Osteoblast (primary cell): ENCODE measurements at regions not wholly inside any gene's neighbourhood (a gene's known extent, or its start where the extent isn't known, plus 50 kb on each side); places are given as distances from the start of the nearest gene placed in this dataset.

Source experiments
- DNase-seq: peaks from one replicate; pipeline ENCODE4 v3.0.0; 2011; ENCODE audit warnings: low spot score, mixed read lengths; ENCODE audit not compliant: insufficient read length; ENCODE audit errors: missing footprints
- H2AFZ ChIP-seq: 2 replicates; pipeline ENCODE4 v1.6.0; 2011; ENCODE audit warnings: mild to moderate bottlenecking, low read length
- H3K27ac ChIP-seq: 2 replicates; pipeline ENCODE4 v1.5.1; 2011; ENCODE audit warnings: mild to moderate bottlenecking, low read depth, low read length, moderate library complexity
- H3K27me3 ChIP-seq: 2 replicates; pipeline ENCODE4 v1.6.0; 2012; ENCODE audit warnings: mild to moderate bottlenecking, control low read depth, inconsistent platforms, low read length, moderate library complexity; ENCODE audit not compliant: insufficient read depth
- H3K36me3 ChIP-seq: 2 replicates; pipeline ENCODE4 v1.5.1; 2011; ENCODE audit warnings: mild to moderate bottlenecking, low read length, control low read depth, moderate library complexity; ENCODE audit not compliant: insufficient read depth
- H3K4me1 ChIP-seq: 2 replicates; pipeline ENCODE4 v1.5.1; 2011; ENCODE audit warnings: mild to moderate bottlenecking, low read length, control low read depth, moderate library complexity; ENCODE audit not compliant: insufficient read depth
- H3K4me2 ChIP-seq: 2 replicates; pipeline ENCODE4 v1.6.0; 2011; ENCODE audit warnings: mild to moderate bottlenecking, low read length; ENCODE audit not compliant: insufficient read depth
- H3K4me3 ChIP-seq: fragments of 200-600 bp; sonication (generic); 3 replicates; pipeline ENCODE4 v1.5.1; 2012; ENCODE audit warnings: mild to moderate bottlenecking, low read length, inconsistent platforms; ENCODE audit not compliant: insufficient read depth
- H3K79me2 ChIP-seq: 2 replicates; pipeline ENCODE4 v1.6.0; 2012; ENCODE audit warnings: mild to moderate bottlenecking, low read length, control low read depth, inconsistent platforms; ENCODE audit not compliant: insufficient read depth
- H3K9me3 ChIP-seq: 2 replicates; pipeline ENCODE4 v1.5.1; 2011; ENCODE audit warnings: low read depth, low read length, control low read depth
- H4K20me1 ChIP-seq: 2 replicates; pipeline ENCODE4 v1.6.0; 2012; ENCODE audit warnings: mild to moderate bottlenecking, low read length, control low read depth; ENCODE audit not compliant: insufficient read depth
- CTCF ChIP-seq: IDR thresholded peaks from 2 replicates; pipeline ENCODE4 v1.5.1; 2011; ENCODE audit warnings: mild to moderate bottlenecking, low read depth, low read length, moderate library complexity; ENCODE audit errors: extremely low read depth

DNA sequence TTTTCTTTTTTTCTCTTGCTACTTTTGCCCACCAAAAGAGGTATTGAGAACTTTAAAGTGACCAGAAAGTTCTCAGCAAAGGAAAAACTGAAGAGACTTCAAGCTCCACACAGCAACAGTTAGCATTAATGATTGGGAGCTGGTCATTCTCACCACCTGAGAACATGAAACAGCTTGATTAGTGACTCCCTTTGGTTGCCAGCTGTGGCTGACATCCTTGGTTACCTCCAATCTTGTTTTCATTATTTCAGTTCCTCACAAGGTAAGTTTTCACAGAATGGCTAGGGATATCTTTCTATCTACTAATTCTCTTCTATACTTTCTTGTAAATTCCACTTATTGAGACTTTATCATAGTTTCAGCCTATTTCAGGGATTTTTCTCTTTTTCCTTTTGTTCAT, 427.9 kb downstream of the QKI start:
- Histone ChIP-seq H3K4me2 (no peak overlapping the region), H3K79me2 (no peaks in the 10 kb centered on the region), H3K36me3 (no peaks in the 10 kb centered on the region), H2AFZ (no peak overlapping the region), H3K27ac (no peak overlapping the region), H3K27me3 (no peaks in the 10 kb centered on the region), H4K20me1 (no peaks in the 10 kb centered on the region), H3K9me3 (no peaks in the 10 kb centered on the region), H3K4me1 (no peaks in the 10 kb centered on the region), H3K4me3 (no peak overlapping the region)
- no peak for TF ChIP-seq CTCF
- DNase-seq: no peak

- no peaks in the 10 kb centered on the region for H3K27me3 ChIP-seq
- no peak overlapping the region for H3K4me3 ChIP-seq
- H3K36me3 ChIP-seq: no peaks in the 10 kb centered on the region
- H3K4me1 ChIP-seq: no peaks in the 10 kb centered on the region
- no peak overlapping the region for H3K27ac ChIP-seq
- H3K4me2 ChIP-seq: no peak overlapping the region
- H4K20me1 ChIP-seq: no peaks in the 10 kb centered on the region
- no peaks in the 10 kb centered on the region for H3K79me2 ChIP-seq
- no peaks in the 10 kb centered on the region for H3K9me3 ChIP-seq
- no peak for DNase-seq
- no peak for TF ChIP-seq CTCF
- H2AFZ ChIP-seq: no peak overlapping the region
Measured at GRCh38 chr6:163841733-163842132, 427.2 kb downstream of the QKI start.

GRCh38 chr6:163841326-163841725, 426.8 kb downstream of the QKI start:
- H3K79me2 ChIP-seq: no peaks in the 10 kb centered on the region
- H3K36me3 ChIP-seq: no peaks in the 10 kb centered on the region
- H3K4me1 ChIP-seq: no peaks in the 10 kb centered on the region
- H3K27me3 ChIP-seq: no peaks in the 10 kb centered on the region
- no peak overlapping the region for H2AFZ ChIP-seq
- DNase-seq: no peak
- TF ChIP-seq CTCF: no peak
- no peaks in the 10 kb centered on the region for H4K20me1 ChIP-seq
- H3K9me3 ChIP-seq: no peaks in the 10 kb centered on the region
- H3K4me2 ChIP-seq: no peak overlapping the region
- no peak overlapping the region for H3K27ac ChIP-seq
- H3K4me3 ChIP-seq: no peak overlapping the region

DNA sequence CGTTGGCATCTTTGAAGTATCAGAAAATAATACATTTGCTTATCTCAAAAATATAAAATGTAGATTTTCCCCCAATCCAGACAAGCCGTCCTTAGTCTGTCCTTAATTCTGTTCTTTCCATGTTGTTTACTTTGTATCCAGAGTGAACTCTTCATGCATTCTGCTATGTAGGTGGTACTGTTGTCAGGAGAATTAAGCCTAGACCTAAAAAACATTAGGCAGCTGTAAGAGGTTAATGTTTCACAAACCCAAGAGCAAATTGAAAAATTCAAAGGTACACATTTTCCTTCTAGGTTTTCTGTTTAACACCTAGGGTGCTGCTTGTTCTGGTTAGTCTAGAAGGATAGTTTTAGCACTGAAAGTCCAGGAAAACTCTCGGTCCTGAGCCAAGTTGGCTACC, 426.4 kb downstream of the QKI start:
- H4K20me1 ChIP-seq: no peaks in the 10 kb centered on the region
- no peaks in the 10 kb centered on the region for H3K36me3 ChIP-seq
- H3K9me3 ChIP-seq: no peaks in the 10 kb centered on the region

More for the DNA sequence above, 426.4 kb downstream of the QKI start:
- TF ChIP-seq CTCF: no peak
- Histone ChIP-seq H3K79me2 (no peaks in the 10 kb centered on the region), H3K4me2 (no peak overlapping the region), H2AFZ (no peak overlapping the region), H3K4me1 (no peaks in the 10 kb centered on the region), H3K27me3 (no peaks in the 10 kb centered on the region), H3K27ac (no peak overlapping the region), H3K4me3 (no peak overlapping the region)
- no peak for DNase-seq
